Gastrocnemius medialis (tissue), 4 donors: ENCODE measurements at regions not wholly inside any gene's neighbourhood (a gene's known extent, or its start where the extent isn't known, plus 50 kb on each side); places are given as distances from the start of the nearest gene placed in this dataset.

ENCODE experiments used
- CTCF ChIP-seq, 5 experiments: fragments of 450-650 bp in 3 of 5; fragments of 200-600 bp in 2 of 5; sonication (generic) in 2 of 5; IDR thresholded peaks in 4 of 5; conservative IDR thresholded peaks in 1 of 5; 1 replicate in 4 of 5; 2 replicates in 1 of 5; pipeline ENCODE4 v1.5.1; 2016 to 2019; ENCODE audit warnings: antibody characterized with exemption in 5 of 5, mild to moderate bottlenecking in 3 of 5, moderate library complexity in 3 of 5
- POLR2A ChIP-seq, 2 donors: fragments of 450-650 bp; IDR thresholded peaks; one replicate each; pipeline ENCODE4 v1.6.1; 2017; ENCODE audit warnings: antibody characterized with exemption in 2 of 2, mild to moderate bottlenecking in 2 of 2, moderate library complexity in 2 of 2

GRCh38 chr4:116603096-116603495, 482.3 kb downstream of the TRAM1L1 start:
- no peak for TF ChIP-seq CTCF (IDR thresholded peaks at IDR 0.05 in 4 of 5, conservative IDR thresholded peaks at IDR 0.05 in 1 of 5)
- TF ChIP-seq POLR2A (IDR thresholded peaks at IDR 0.05), result no peak
